ENCODE measurements at regions not wholly inside any gene's neighbourhood (a gene's known extent, or its start where the extent isn't known, plus 50 kb on each side); places are given as distances from the start of the nearest gene placed in this dataset.

GRCh38 chr11:116653206-116653605 lies 119.6 kb downstream of the BUD13 start:
- H3K4me3 ChIP-seq (replicated peaks in 1 of 3; ENCODE audit: insufficient read depth in 1 of 3, low read depth in 2 of 3, low read length in 3 of 3) = no peak overlapping the region
- TF ChIP-seq ASH2L (IDR thresholded peaks at IDR 0.05; ENCODE audit: insufficient read length, low read depth, low read length) = no peak
- no peak for TF ChIP-seq MED1 (CRISPR knock-in tag; IDR thresholded peaks at IDR 0.05)
- TF ChIP-seq ZSCAN29 (CRISPR knock-in tag; conservative IDR thresholded peaks at IDR 0.05) = no peak
- TF ChIP-seq TSC22D2 (CRISPR knock-in tag; IDR thresholded peaks at IDR 0.05; ENCODE audit: borderline replicate concordance) = no peak
- no peak for TF ChIP-seq ATF5 (CRISPR knock-in tag; IDR thresholded peaks at IDR 0.05; ENCODE audit: low read depth)
- TF ChIP-seq POGZ (CRISPR knock-in tag; IDR thresholded peaks at IDR 0.05) = no peak
- no peak for TF ChIP-seq PAWR (CRISPR knock-in tag; IDR thresholded peaks at IDR 0.05; ENCODE audit: borderline replicate concordance)
- no peak for TF ChIP-seq ZNF710 (CRISPR knock-in tag; IDR thresholded peaks at IDR 0.05; ENCODE audit: borderline replicate concordance)
- no peak for TF ChIP-seq ZNF619 (CRISPR knock-in tag; IDR thresholded peaks at IDR 0.05)
- TF ChIP-seq KLF12 (CRISPR knock-in tag; IDR thresholded peaks at IDR 0.05; ENCODE audit: borderline replicate concordance) = no peak
- no peak for TF ChIP-seq ZSCAN31 (CRISPR knock-in tag; IDR thresholded peaks at IDR 0.05; ENCODE audit: low read depth)
- no peak for TF ChIP-seq NCOA1 (CRISPR knock-in tag; IDR thresholded peaks at IDR 0.05)
- ChIA-PET POLR2A (no interaction called here), CTCF (ENCODE audit: low intra/inter-chr PET ratio, low total read pairs) (no interaction called here)
- no peaks in the 10 kb centered on the region for H3K4me1 ChIP-seq (ENCODE audit: insufficient read depth, low read length)
- H3K9me3 ChIP-seq (ENCODE audit: low read length) = 0 out of 2 replicates have a peak, but pooled peaks cover 6% of the 10 kb centered on the region
- intact Hi-C loops (cut with micrococcal nuclease; ENCODE audit: unreplicated experiment) (no loop called here), in situ Hi-C loops (cut with HindIII; ENCODE audit: extremely low pct_ligation_motif_present, low pct_unique_long_range_greater_than_20kb) (no loop called here)
- WGBS (ENCODE audit: low lambda C conversion rate) = 83% methylated on average over 9 of the region's 9 CpGs
- H3K27ac ChIP-seq (ENCODE audit: extremely low read length, insufficient read depth, low read length) = no peak overlapping the region
- no peak for FAIRE-seq
- no peak for ATAC-seq
- no TSS peak for BruUV-seq (replicated peaks)
- no peaks in the 10 kb centered on the region for H3K27me3 ChIP-seq (ENCODE audit: control insufficient read depth in 1 of 2, insufficient read depth in 2 of 2, low read length in 2 of 2)
- no peaks in the 10 kb centered on the region; a peak in 1 of 5 replicates for H3K36me3 ChIP-seq (replicated peaks in 1 of 2; ENCODE audit: control insufficient read depth in 1 of 2, insufficient read depth in 2 of 2, low read length in 2 of 2)
- no peak overlapping the region for H3K4me2 ChIP-seq (ENCODE audit: low read depth, low read length)
- H4K20me1 ChIP-seq (ENCODE audit: insufficient read depth, low read length) = no peaks in the 10 kb centered on the region
- no peak overlapping the region for H2AFZ ChIP-seq (ENCODE audit: low read length)
- H3K79me2 ChIP-seq (ENCODE audit: insufficient read depth, low read length) = no peaks in the 10 kb centered on the region
- H3K9ac ChIP-seq (ENCODE audit: insufficient read depth, low read depth, low read length) = no peak overlapping the region
- no peak for DNase-seq (ENCODE audit: low spot score)

Data from HepG2 (cell line).